ENCODE measurements at regions not wholly inside any gene's neighbourhood (a gene's known extent, or its start where the extent isn't known, plus 50 kb on each side); places are given as distances from the start of the nearest gene placed in this dataset.
"Not testable (repeated sequence)": the region's sequence is repeated elsewhere in the genome, so short reads cannot be mapped to it uniquely, and the experiment has no call there.

DNA sequence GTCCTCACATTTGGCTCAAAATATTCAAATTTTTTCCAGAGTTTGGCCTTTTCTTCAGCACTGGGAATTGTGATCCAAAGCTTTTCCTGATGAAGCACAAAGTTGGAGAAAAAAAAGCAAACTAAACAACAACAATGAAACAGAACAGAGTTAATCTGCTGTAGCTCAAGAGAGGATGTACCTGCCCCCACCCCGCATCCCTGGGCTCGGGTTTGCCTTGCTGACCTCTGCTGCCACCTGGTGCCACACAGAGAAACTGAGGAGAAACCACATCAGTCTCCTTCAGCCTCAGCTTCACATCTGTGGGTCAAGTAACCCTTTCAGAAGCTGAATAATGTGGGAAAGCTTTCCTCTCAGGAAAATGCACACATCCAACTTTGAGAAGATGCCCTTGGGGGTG, 290.4 kb downstream of the RTP5 start:
- DNase-seq: not testable (repeated sequence)

DNA sequence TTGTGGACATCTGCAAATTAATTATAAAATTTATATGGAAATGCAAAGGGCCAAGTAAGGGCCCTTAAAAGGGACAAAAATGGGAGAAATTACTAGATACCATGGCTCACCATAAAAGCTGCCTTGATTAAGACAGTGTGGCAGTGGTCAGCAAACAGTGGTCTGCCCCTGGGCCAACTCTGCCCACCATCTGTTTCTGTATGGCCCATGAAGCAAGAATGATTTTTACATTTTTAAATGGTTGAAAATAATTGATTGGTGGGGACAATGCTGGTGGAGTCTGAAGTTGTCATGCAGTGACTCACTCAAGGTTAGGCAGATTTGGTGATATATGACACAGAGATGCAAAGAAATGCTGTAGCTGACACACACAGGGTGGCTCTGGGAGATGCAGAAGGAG, 295.6 kb downstream of the RTP5 start:
- not testable (repeated sequence) for DNase-seq

DNA sequence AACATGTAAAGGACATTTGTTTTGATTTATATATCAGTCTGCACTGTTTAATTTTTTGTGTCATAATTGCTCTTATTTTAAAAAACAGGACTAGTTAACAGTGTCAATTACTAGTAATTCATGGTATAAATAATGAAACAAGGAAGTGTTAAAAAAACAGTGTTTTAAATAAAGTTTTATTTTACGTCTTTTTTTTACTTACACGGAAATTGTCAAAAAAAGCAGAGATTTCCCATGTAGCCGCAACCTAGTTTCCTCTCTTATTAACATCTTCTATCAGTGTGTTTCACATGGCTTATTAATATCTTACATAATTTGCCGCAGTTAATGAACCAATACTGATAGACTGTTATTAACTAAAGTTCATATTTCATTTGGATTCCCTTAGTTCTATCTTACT, 301.8 kb downstream of the RTP5 start:
- not testable (repeated sequence) for DNase-seq
